GM10248 (cell line): ENCODE measurements at regions not wholly inside any gene's neighbourhood (a gene's known extent, or its start where the extent isn't known, plus 50 kb on each side); places are given as distances from the start of the nearest gene placed in this dataset.

Experiments
- CTCF ChIA-PET: fragments of 300-600 bp; sonication (Branson Sonifier 250); formaldehyde crosslinking; extraction: SDS; loops from one replicate; lab custom pipeline; 2021; ENCODE audit warnings: antibody characterized with exemption; lab: Yijun Ruan, JAX
- POLR2A ChIA-PET: fragments of 350-650 bp; sonication (Branson Sonifier 250); formaldehyde crosslinking; extraction: SDS; loops from one replicate; lab custom pipeline; 2020; ENCODE audit warnings: antibody characterized with exemption; lab: Yijun Ruan, JAX
- DNase-seq: peaks from one replicate; pipeline ENCODE4 v3.0.0; 2012; ENCODE audit errors: extremely low spot score
- TF ChIP-seq, protein P1 (sequence below): IDR thresholded peaks from 2 replicates; pipeline ENCODE4 v1.5.1; 2012; ENCODE audit warnings: mild to moderate bottlenecking, low read depth; ENCODE audit errors: extremely low read depth, missing control alignments, control extremely low read depth

DNA sequence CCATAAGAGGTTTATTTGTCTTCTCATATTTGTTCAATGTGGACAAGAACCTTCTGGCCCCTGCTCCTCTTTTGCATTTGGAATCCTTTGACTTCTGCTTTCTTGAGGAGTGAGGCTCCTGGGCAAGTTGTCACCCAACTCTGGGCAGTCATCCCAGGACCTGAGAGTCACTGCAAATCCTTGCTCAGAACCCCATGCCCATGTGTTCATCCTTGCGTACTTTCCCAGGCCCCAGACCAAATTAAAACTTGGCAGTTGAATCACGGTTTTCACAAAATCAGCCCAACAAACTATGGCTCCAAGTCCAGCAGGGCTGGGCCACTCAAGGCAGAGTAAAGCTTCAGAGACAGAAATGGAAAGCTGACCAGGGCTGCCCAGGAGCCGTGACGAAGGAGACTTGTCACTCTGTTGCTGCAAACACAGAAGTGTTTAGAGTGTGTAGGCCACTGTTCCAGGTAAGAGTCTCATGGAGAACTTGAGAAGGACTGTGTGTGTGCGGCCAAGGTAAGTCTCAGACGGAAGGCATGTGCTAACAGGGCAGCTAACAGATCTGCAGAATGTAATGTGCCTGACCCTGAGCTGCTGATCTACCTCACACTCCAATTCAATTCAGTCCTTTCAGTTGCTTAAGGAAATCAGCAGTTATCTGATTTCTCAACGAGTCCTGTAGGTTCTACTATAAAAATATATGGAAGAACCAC, 549.4 kb upstream of the HS6ST1 start:
- POLR2A ChIA-PET, result no interaction called here
- no peak for DNase-seq
- CTCF ChIA-PET, result no interaction called here
- TF ChIP-seq, protein P1, sequence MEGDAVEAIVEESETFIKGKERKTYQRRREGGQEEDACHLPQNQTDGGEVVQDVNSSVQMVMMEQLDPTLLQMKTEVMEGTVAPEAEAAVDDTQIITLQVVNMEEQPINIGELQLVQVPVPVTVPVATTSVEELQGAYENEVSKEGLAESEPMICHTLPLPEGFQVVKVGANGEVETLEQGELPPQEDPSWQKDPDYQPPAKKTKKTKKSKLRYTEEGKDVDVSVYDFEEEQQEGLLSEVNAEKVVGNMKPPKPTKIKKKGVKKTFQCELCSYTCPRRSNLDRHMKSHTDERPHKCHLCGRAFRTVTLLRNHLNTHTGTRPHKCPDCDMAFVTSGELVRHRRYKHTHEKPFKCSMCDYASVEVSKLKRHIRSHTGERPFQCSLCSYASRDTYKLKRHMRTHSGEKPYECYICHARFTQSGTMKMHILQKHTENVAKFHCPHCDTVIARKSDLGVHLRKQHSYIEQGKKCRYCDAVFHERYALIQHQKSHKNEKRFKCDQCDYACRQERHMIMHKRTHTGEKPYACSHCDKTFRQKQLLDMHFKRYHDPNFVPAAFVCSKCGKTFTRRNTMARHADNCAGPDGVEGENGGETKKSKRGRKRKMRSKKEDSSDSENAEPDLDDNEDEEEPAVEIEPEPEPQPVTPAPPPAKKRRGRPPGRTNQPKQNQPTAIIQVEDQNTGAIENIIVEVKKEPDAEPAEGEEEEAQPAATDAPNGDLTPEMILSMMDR, result no peak

DNA sequence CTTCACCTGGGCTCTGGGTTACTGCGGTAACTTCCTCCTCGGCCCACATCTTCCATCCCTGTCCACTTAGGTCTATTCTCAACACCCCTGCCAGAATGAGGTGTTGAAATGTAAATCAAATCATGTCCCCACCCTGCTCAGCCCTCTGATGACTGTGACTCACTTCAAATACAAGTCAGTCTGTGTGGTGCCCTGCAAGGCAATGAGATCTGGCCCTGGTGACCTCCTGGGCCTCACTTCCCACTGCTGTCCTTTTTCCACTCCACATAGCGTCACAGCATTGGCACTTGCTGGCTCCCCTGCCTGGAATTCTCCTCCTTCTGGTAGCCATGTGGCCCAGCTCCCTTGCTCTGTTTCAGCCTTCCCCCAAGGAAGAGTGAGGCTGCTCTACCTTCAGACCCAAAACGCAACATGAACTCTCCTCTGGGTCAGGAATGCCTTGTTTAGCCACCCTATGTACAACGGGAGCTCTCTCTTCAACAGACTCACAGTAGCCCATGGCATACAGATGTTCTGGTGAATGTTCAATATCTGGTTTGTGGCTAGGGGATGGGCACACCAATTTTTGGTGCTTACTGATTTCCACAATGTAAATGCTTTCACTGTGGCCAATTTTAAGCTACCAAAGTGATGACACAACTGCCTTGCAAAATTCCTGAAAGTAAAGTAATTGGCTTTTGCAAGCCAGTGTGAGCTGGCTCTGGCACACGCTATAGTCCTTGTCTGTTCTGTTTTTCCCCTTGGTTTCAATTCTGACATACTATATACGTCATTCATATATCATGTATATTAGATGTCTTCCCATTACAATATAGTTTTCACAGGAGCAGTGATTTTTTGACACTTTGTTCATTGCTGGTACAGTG, 550.3 kb upstream of the HS6ST1 start:
- POLR2A ChIA-PET, result no interaction called here
- TF ChIP-seq, protein P1, result no peak
- CTCF ChIA-PET, result no interaction called here
- no peak for DNase-seq

DNA sequence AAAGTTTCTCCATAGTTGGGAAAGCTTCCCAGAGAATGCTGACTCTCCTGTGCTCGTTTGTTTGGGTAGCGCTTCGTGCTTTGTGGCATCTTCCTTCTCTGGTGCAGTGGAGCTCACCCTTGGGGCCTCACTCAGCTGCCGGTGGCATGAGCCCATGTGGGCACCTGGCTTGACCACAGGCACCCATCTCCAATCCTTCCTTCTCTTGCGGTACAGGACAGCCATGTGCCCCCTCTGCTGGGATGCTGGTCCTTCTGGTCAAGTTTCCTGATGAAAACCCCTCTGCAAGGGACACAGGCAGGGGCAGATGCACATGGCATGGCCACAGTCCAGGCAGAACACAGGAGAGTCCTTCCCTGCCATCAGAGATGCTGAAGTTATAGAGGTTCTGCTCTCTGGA, 555.9 kb upstream of the HS6ST1 start:
- CTCF ChIA-PET, result no interaction called here

DNA sequence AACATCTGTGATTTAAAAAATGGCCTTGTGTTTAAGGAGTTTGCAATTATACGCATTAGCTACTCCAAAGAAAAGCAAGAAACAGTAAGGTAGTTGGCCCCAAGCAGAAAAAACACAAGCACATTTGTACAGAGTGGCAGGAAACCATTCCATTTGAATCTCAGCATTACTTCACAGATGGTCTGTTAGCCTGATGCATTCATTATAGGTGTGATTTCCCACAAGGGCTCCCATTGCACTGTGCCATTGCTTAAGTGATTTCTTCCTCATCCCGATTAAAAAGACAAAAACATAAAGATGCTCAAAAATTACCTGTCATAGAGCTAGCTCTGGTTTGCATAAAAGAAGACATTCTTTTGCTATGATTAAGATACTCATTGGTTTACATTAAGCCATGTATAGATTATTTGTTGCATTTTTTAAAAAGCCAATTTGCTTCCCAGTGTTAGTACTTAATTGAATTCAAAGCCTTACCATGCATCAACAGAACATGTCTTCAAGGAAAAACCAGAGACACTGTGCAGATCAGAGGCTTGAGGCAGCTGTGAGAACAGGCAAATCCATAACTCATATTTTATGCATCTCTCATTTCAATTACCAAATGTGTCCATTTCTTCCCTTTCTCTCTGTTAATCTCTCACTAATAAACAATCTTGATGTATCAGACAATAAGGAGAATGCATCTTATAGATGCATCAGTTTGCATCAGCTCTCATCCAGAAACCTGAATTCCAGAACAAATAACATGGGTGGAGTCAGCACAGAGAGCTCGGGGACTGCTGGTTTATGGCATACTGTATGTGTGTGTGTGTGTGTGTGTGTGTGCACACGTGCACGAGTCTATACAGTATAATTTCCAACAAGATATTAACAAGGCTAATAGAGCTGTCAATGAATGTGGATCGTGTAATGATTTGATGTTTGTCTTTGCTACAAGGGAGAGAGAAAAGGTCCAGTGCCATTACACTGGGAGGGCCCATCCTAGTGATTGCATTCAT, 558.6 kb upstream of the HS6ST1 start:
- CTCF ChIA-PET, result interaction anchor here (0.6 kb wide), 1 partner anchor 22 kb away, joined by 3 read pairs; no protein-coding TSS in a partner anchor
- TF ChIP-seq, protein P1, result no peak
- no peak for DNase-seq
- POLR2A ChIA-PET, result no interaction called here

More for the DNA sequence above, 555.9 kb upstream of the HS6ST1 start:
- POLR2A ChIA-PET, result no interaction called here
- TF ChIP-seq, protein P1, result no peak
- DNase-seq, result no peak

DNA sequence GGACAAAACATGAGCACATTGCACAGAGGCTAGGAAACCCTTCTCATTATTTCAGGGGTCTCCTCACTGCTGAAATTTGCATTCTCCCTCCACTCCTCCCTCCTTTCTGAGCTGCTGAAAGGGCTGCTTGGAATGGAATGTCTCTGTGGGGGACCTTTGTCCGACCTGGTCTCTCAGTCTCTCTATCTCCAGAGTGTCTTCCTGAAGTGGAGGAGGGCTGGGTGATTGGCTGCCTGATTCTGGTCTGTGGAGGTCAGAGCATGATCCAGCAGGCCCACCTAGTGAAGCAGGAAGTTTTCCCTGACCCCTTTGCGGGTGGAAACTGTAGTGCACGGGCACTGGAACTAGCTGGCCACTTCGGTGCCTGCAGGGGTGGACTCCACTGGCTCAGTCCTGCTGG, 560.5 kb upstream of the HS6ST1 start:
- TF ChIP-seq, protein P1, result no peak
- DNase-seq, result no peak
- ChIA-PET POLR2A (no interaction called here), CTCF (no interaction called here)

DNA sequence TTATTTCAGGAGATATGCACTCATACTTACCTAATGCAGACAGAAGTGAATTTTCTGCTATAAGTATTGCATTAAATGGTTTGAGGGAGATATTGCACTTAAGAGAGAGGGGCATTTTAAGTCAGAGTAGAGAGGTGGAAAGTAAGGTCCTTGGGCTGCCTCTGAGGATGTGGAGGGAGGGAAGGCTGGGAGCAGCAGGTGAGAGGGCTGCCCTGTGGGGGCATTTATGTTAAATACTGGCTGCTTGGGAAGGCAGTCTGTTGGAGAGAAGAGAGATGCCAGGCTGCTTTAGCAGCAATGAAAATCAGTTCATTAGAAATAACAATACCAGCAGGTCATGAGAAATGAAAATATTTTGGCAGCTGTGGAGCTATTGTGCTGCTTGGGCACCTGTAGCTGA, 576.2 kb upstream of the HS6ST1 start:
- POLR2A ChIA-PET, result no interaction called here
- CTCF ChIA-PET, result no interaction called here
- TF ChIP-seq, protein P1, result no peak
- no peak for DNase-seq
